Left cardiac atrium (tissue), 4 donors: ENCODE measurements at regions not wholly inside any gene's neighbourhood (a gene's known extent, or its start where the extent isn't known, plus 50 kb on each side); places are given as distances from the start of the nearest gene placed in this dataset.
A peak's percentile ranks its signal among the peaks of the same experiment; 100 is the strongest.
"Not testable (repeated sequence)": the region's sequence is repeated elsewhere in the genome, so short reads cannot be mapped to it uniquely, and the experiment has no call there.

Experiments
- ATAC-seq, 2 donors: fragments of 200-7000 bp; cut with Tn5 transposase; one replicate each; pipeline ENCODE4 v1.9.1; 2020; ENCODE audit warnings: mild to moderate bottlenecking in 2 of 2, moderate library complexity in 2 of 2
- DNase-seq: peaks from one replicate; pipeline ENCODE4 v3.0.0-alpha.2; 2020
- intact Hi-C, 2 donors: fragments of 100-400 bp; cut with DNase I; formaldehyde crosslinking; loops; one replicate each; pipeline versions ENCODE4 v1.14.1 to v1.15.1; 2022 to 2023
- donor health status: DM: no; HTN: yes; CAD: no.
- donor health status: DM: no; HTN: yes; CAD: no; lungs with severe emphysema.
- donor health status: DM: yes; HTN: yes; CAD: no.
- donor health status: Dilated cardiomyopathy.

DNA sequence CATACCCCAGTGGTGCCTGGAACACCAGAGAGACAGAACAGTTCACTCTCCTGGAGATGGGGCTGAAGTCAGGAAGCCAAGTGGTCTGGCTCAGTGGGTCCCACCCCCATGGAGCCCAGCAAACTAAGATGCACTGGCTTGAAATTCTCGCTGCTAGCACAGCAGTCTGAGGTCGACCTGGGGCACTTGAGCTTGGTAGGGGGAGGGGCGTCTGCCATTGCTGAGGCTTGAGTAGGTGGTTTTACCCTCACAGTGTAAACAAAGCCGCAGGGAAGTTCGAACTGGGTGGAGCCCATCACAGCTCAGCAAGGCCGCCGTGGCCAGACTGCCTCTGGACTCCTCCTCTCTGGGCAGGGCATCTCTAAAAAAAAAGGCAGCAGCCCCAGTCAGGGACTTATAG lies 272.0 kb downstream of the KLF13 start:
- DNase-seq (no peak), ATAC-seq (no peak)
- intact Hi-C loops = no loop called here

DNA sequence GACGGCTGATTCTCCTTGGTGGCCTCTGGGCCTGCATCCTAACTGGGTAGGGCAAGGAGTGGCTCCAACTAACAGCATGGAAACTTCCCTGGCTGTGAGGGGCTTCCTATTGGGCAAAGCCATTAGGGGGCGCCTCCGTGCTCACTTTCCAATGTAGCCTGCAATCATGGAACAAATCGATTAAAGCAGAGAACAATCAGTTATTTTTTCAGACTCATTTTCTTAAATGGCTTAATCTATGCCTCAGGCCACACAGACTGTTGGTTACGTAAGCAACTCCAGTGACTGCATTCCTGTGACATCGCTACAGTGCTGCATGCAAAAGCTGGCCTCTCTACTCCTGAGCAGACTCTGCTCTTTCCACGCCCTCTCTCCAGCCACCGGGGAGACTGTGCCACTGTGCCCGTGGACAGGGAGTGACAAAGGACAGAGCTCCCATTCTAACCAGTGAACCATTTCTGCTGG lies 278.9 kb downstream of the KLF13 start:
- intact Hi-C loops = no loop called here
- peak; percentile 19 to 63 for ATAC-seq
- no peak for DNase-seq

- intact Hi-C loops = no loop called here
- ATAC-seq (no peak), DNase-seq (no peak)
Measured at GRCh38 chr15:31606194-31606669, 279.6 kb downstream of the KLF13 start.

GRCh38 chr15:31606931-31607497 lies 280.4 kb downstream of the KLF13 start:
- ATAC-seq = no peak
- intact Hi-C loops = no loop called here
- DNase-seq = no peak

- DNase-seq (no peak), ATAC-seq (no peak)
- intact Hi-C loops = no loop called here
Measured at GRCh38 chr15:31607656-31608055, 281.0 kb downstream of the KLF13 start.

DNA sequence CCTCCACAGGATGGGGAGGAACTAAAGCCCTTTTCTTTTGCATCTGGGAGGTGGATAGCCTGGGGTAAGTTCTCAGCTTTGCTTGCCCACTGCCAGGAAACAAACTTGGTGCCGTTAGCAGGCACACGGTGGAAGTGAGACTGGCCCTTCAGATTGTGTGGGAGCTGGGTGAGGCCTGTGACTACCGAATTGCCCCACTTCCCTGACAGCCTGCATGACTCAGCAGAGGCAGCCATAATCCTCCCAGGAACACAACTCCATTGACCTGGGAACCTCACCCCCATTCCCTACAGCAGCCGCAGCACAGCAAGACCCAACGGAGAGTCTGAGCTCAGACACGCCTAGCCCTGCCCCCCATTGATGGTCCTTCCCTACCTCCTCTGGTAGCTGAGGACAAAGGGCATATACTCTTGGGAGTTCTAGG lies 282.6 kb downstream of the KLF13 start:
- DNase-seq (no peak), ATAC-seq (no peak)
- intact Hi-C loops = no loop called here

GRCh38 chr15:31609906-31610305 lies 283.3 kb downstream of the KLF13 start:
- DNase-seq (no peak), ATAC-seq (no peak)
- intact Hi-C loops = no loop called here

GRCh38 chr15:31615643-31616415 lies 289.2 kb downstream of the KLF13 start:
- ATAC-seq (no peak), DNase-seq (no peak)
- intact Hi-C loops = no loop called here

- ATAC-seq, intact Hi-C loops, DNase-seq: not testable (repeated sequence)
Measured at GRCh38 chr15:31623297-31623696, 296.7 kb downstream of the KLF13 start.

GRCh38 chr15:31624115-31624514 lies 297.5 kb downstream of the KLF13 start:
- DNase-seq, intact Hi-C loops, ATAC-seq: not testable (repeated sequence)

DNA sequence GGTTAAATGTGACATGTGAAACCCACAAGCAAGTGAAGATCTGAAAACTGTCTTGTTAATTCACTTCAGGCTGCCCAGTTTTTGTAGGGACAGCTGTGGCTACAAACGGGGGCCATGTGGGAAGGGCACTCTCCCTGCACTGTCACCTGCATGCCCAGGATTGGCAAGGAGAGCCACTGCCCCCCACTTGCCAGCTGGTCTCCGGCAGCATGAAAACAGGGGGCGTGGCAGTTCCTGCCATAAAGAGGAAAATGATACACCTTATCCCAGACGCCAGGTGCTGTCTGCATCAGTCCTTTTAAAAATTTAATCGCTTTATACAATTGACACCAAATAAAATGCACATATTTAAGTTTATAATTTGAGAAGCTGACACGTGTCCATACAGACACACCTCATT lies 309.1 kb downstream of the KLF13 start:
- ATAC-seq, intact Hi-C loops: not testable (repeated sequence)

GRCh38 chr15:31636911-31637310 lies 310.3 kb downstream of the KLF13 start:
- DNase-seq, intact Hi-C loops, ATAC-seq: not testable (repeated sequence)

More for the DNA sequence above, 309.1 kb downstream of the KLF13 start:
- DNase-seq = not testable (repeated sequence)

DNA sequence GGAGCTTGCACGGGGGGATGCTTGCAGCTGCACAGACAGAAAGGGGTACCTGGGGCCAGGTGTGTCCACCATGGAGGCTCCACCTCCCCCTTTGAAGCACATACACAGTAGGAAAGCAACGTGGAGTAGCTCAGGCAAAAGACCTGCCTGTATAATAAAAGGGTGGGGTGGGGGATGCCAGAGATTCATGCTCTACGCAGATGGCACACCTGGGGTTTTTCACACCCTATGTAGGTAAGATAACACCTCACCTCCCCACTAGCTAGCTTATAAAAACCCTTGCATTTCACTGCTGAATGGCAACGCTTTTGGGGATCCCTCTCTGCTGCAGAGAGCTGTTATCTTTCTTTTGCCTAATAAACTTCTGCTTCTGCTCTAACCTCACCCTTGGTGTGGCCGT lies 317.3 kb downstream of the KLF13 start:
- DNase-seq, ATAC-seq: not testable (repeated sequence)
- intact Hi-C loops = loop anchor here in 1 of 2 donors (10.0 kb wide), 1 partner anchor 331 kb away; no protein-coding TSS in a partner anchor

GRCh38 chr15:31644761-31645160 lies 318.1 kb downstream of the KLF13 start:
- not testable (repeated sequence) for DNase-seq, ATAC-seq
- intact Hi-C loops = loop anchor here in 1 of 2 donors (10.0 kb wide), 1 partner anchor 330 kb away; no protein-coding TSS in a partner anchor

GRCh38 chr15:31647337-31647826 lies 320.7 kb downstream of the KLF13 start:
- ATAC-seq = peak in 1 of 2 donors; percentile 47
- intact Hi-C loops = loop anchor here in 1 of 2 donors (10.0 kb wide), 1 partner anchor 327 kb away; no protein-coding TSS in a partner anchor
- DNase-seq = not testable (repeated sequence)

DNA sequence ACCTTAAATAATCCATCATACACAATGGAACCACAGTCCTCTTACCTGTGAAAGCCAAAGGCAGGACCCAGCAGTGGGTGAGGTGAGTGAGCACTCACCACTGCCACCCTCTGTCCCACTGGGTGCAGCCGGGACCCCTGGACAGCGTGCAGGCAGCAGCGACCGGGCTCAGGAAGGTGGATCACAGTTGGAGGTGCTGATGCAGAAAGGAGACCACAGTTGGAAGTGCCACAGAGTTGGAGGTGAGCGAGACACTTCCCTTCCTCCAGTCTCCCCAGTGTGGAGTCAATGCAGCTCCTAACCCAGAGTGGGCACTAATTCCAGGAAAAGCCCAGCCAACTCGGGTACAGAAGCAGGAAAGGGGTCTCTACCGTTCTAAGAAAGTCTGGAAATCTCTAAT lies 323.0 kb downstream of the KLF13 start:
- not testable (repeated sequence) for ATAC-seq, DNase-seq
- intact Hi-C loops = loop anchor here in 1 of 2 donors (10.0 kb wide), 1 partner anchor 325 kb away; no protein-coding TSS in a partner anchor

DNA sequence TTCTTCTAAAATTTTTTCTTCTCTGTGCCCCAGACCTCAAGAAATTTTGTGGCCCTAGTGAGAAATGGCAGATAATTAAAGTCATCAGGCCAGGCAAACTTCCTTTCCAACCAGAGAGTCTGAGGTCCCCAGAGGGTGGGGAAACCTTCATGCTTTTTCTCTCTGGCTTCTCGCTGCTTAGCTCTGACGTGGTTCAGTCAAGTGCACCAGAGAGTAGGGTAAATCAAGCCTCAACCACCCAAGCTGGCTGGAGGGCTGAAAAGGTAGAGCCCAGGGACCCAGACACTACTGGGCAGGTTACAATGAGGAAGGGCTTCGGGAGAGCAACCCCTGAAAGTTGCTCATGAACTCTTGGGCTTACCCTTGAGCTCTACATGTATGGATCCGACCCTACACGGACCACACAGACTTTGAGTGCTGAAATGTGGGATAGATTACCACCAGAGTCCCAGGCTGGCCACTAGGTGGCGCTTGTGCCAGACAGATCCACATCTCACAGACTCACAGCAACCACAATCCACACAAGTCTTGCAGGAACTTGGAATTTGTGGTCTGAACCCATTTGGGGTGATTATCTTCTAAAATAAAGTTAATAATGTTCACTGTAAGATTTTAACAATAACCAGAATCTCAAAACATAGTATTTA lies 323.5 kb downstream of the KLF13 start:
- peak; percentile 40 for DNase-seq
- intact Hi-C loops = not testable (repeated sequence)
- peak; percentile 74 to 86 for ATAC-seq

GRCh38 chr15:31656915-31657314 lies 330.3 kb downstream of the KLF13 start:
- DNase-seq, intact Hi-C loops: not testable (repeated sequence)
- ATAC-seq = peak in 1 of 2 donors; percentile 50

GRCh38 chr15:31660816-31661215 lies 334.2 kb downstream of the KLF13 start:
- DNase-seq (no peak), ATAC-seq (no peak)
- intact Hi-C loops = no loop called here
